Thoracic aorta (tissue), 2 donors: ENCODE measurements at regions not wholly inside any gene's neighbourhood (a gene's known extent, or its start where the extent isn't known, plus 50 kb on each side); places are given as distances from the start of the nearest gene placed in this dataset.

ENCODE experiments used
- ATAC-seq: fragments of 150-250 bp; one replicate; pipeline ENCODE4 v1.8.0; 2017; ENCODE audit warnings: low read depth; ENCODE audit not compliant: insufficient number of reproducible peaks, low FRiP score
- DNase-seq: peaks from one replicate; pipeline ENCODE4 v3.0.0-alpha.2; 2020; ENCODE audit warnings: low spot score
- H3K27ac ChIP-seq, 2 donors: fragments of 200-600 bp; sonication (generic); 1 replicate in 1 of 2; 2 replicates in 1 of 2; pipeline ENCODE4 v1.5.1; 2016; ENCODE audit warnings: mild to moderate bottlenecking in 2 of 2, moderate library complexity in 2 of 2
- H3K27me3 ChIP-seq: fragments of 200-600 bp; sonication (generic); replicated peaks from 2 replicates; pipeline ENCODE4 v1.6.0; 2016; ENCODE audit warnings: mild to moderate bottlenecking; ENCODE audit not compliant: insufficient read depth
- H3K36me3 ChIP-seq: fragments of 200-600 bp; sonication (generic); one replicate; pipeline ENCODE4 v1.5.1; 2016
- H3K4me1 ChIP-seq, 2 donors: fragments of 200-600 bp; sonication (generic); 1 replicate in 1 of 2; 2 replicates in 1 of 2; pipeline versions ENCODE4 v1.5.1 to v1.6.0; 2016; ENCODE audit warnings: low read depth in 2 of 2, mild to moderate bottlenecking in 1 of 2; ENCODE audit not compliant: control insufficient read depth in 1 of 2
- H3K4me3 ChIP-seq: fragments of 200-600 bp; sonication (generic); 2 replicates; pipeline ENCODE4 v1.5.1; 2016; ENCODE audit warnings: mild to moderate bottlenecking
- H3K9me3 ChIP-seq: fragments of 200-600 bp; sonication (generic); 2 replicates; pipeline ENCODE4 v1.5.1; 2016
- CTCF ChIP-seq: fragments of 200-600 bp; sonication (generic); IDR thresholded peaks from one replicate; pipeline ENCODE4 v1.5.1; 2019; ENCODE audit warnings: antibody characterized with exemption

GRCh38 chr4:79224777-79225104, 101.1 kb downstream of the NAA11 start:
- Histone ChIP-seq H3K4me1 (peaks cover 4 to 7% of the 10 kb centered on the region in 2 donors), H3K4me3 (no peak overlapping the region), H3K36me3 (no peaks in the 10 kb centered on the region), H3K27me3 (no peaks in the 10 kb centered on the region), H3K27ac (no peak overlapping the region), H3K9me3 (no peaks in the 10 kb centered on the region)
- no peak for TF ChIP-seq CTCF
- no peak for DNase-seq
- ATAC-seq, result no peak

DNA sequence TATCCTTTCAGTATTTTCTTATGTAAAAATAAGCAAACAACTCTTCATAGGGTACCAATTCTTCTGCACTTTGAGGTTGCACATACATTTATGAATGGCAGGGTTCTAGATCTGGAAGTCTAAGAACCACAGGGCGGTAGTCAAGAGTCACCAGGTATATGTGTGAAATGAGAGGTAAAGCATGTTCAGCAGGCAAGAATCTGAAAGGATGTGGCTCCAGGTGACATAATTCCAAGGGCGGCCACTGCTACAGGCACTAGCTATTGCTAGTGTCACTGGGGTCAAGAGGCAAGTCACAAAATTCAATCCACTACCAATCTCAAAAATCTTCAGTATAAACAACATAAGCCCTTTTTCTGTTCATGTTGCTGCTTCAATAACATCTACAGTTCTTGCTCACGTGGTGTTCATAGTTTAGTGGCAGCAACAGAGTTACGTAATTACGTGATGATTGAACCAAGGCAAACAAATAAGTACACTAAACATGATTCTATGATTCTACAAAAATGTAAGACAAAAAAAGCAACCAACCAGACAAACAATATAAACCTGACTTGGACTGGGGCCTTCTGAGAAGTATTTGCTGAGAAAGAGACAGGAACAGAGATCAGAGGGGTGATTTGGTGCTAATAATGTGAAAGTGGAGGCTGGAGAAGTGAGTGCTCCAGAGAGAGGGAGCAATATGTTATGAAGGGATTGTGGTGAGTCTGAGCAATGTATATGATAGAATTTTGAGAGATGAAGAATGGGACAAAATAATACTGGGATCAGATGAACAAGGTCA, 101.7 kb downstream of the NAA11 start:
- Histone ChIP-seq H3K27me3 (no peaks in the 10 kb centered on the region), H3K4me1 (peaks cover 4 to 7% of the 10 kb centered on the region in 2 donors), H3K4me3 (no peak overlapping the region), H3K27ac (no peak overlapping the region), H3K36me3 (no peaks in the 10 kb centered on the region), H3K9me3 (no peaks in the 10 kb centered on the region)
- ATAC-seq (no peak), DNase-seq (no peak)
- TF ChIP-seq CTCF, result no peak

- Histone ChIP-seq H3K27ac (no peak overlapping the region), H3K4me3 (no peak overlapping the region), H3K4me1 (no peaks in the 10 kb centered on the region), H3K9me3 (no peaks in the 10 kb centered on the region), H3K36me3 (no peaks in the 10 kb centered on the region), H3K27me3 (no peaks in the 10 kb centered on the region)
- DNase-seq (no peak), ATAC-seq (no peak)
- no peak for TF ChIP-seq CTCF
These were observed 108.8 kb downstream of the NAA11 start for GRCh38 chr4:79217025-79217424.

- ATAC-seq (no peak), DNase-seq (no peak)
- Histone ChIP-seq H3K27ac (no peak overlapping the region), H3K9me3 (no peaks in the 10 kb centered on the region), H3K4me3 (no peak overlapping the region), H3K36me3 (no peaks in the 10 kb centered on the region), H3K4me1 (no peaks in the 10 kb centered on the region), H3K27me3 (no peaks in the 10 kb centered on the region)
- TF ChIP-seq CTCF, result no peak
These were observed 112.2 kb downstream of the NAA11 start for GRCh38 chr4:79213702-79214101.

GRCh38 chr4:79213010-79213409, 112.9 kb downstream of the NAA11 start:
- H3K27me3 ChIP-seq, result no peaks in the 10 kb centered on the region
- no peaks in the 10 kb centered on the region for H3K9me3 ChIP-seq
- H3K27ac ChIP-seq, result no peak overlapping the region
- no peak overlapping the region for H3K4me3 ChIP-seq
- H3K4me1 ChIP-seq, result no peaks in the 10 kb centered on the region
- ATAC-seq, result no peak
- H3K36me3 ChIP-seq, result no peaks in the 10 kb centered on the region
- no peak for DNase-seq
- TF ChIP-seq CTCF, result no peak
